GM12874 (cell line): ENCODE measurements at regions not wholly inside any gene's neighbourhood (a gene's known extent, or its start where the extent isn't known, plus 50 kb on each side); places are given as distances from the start of the nearest gene placed in this dataset.

ENCODE experiments used
- CTCF ChIP-seq: IDR thresholded peaks from 2 replicates; pipeline ENCODE4 v1.5.1; 2011; ENCODE audit warnings: low read depth, mild to moderate bottlenecking, control low read depth, low read length, moderate library complexity; ENCODE audit not compliant: insufficient read depth

GRCh38 chrX:63404332-63404731 lies 53.2 kb upstream of the SPIN4 start:
- TF ChIP-seq CTCF: no peak

GRCh38 chrX:63402106-63402505 lies 51.0 kb upstream of the SPIN4 start:
- TF ChIP-seq CTCF: no peak
